ENCODE measurements at regions not wholly inside any gene's neighbourhood (a gene's known extent, or its start where the extent isn't known, plus 50 kb on each side); places are given as distances from the start of the nearest gene placed in this dataset.

GRCh38 chr6:126657561-126658175, 317.8 kb downstream of the CENPW start:
- H3K79me2 ChIP-seq (ENCODE audit: insufficient read depth, low read length), result no peaks in the 10 kb centered on the region
- no peaks in the 10 kb centered on the region for H3K36me3 ChIP-seq (ENCODE audit: low read length)
- H3K9me2 ChIP-seq (replicated peaks; ENCODE audit: insufficient read depth, low read length), result no peaks in the 10 kb centered on the region
- H3F3A ChIP-seq (ENCODE audit: insufficient read depth), result no peaks in the 10 kb centered on the region
- H3K27me3 ChIP-seq (ENCODE audit: low read length), result no peaks in the 10 kb centered on the region
- no peak overlapping the region for H3K4me2 ChIP-seq (ENCODE audit: low read depth, low read length, poor library complexity, severe bottlenecking)
- no peak overlapping the region for H3K27ac ChIP-seq (ENCODE audit: low read depth, low read length)
- H3K9ac ChIP-seq (ENCODE audit: low read length), result no peak overlapping the region
- peaks cover 9% of the 10 kb centered on the region; the same call in 1 of the 2 replicates for H3K9me3 ChIP-seq (ENCODE audit: insufficient read depth, low read length)
- no peaks in the 10 kb centered on the region for H4K20me1 ChIP-seq (ENCODE audit: low read depth, low read length)
- TF ChIP-seq CTCF (IDR thresholded peaks at IDR 0.05; ENCODE audit: insufficient read depth, low read length, poor library complexity, severe bottlenecking) (no peak), EZH2phosphoT487 (conservative IDR thresholded peaks at IDR 0.05; ENCODE audit: low read length) (no peak)
- no peak overlapping the region for H3K4me3 ChIP-seq (ENCODE audit: insufficient read depth, low read length, poor library complexity, severe bottlenecking)
- H2AFZ ChIP-seq (ENCODE audit: low read depth, low read length, severe bottlenecking), result no peak overlapping the region

GRCh38 chr6:126660376-126660775, 320.5 kb downstream of the CENPW start:
- Histone ChIP-seq H3K27ac (ENCODE audit: low read depth, low read length) (no peak overlapping the region), H3K36me3 (ENCODE audit: low read length) (no peaks in the 10 kb centered on the region), H3F3A (ENCODE audit: insufficient read depth) (no peaks in the 10 kb centered on the region), H3K4me2 (ENCODE audit: low read depth, low read length, poor library complexity, severe bottlenecking) (no peak overlapping the region), H4K20me1 (ENCODE audit: low read depth, low read length) (no peaks in the 10 kb centered on the region), H3K79me2 (ENCODE audit: insufficient read depth, low read length) (no peaks in the 10 kb centered on the region), H3K9me3 (ENCODE audit: insufficient read depth, low read length) (no peaks in the 10 kb centered on the region), H3K4me3 (ENCODE audit: insufficient read depth, low read length, poor library complexity, severe bottlenecking) (no peak overlapping the region), H3K9ac (ENCODE audit: low read length) (no peak overlapping the region), H3K9me2 (replicated peaks; ENCODE audit: insufficient read depth, low read length) (no peaks in the 10 kb centered on the region), H3K27me3 (ENCODE audit: low read length) (no peaks in the 10 kb centered on the region), H2AFZ (ENCODE audit: low read depth, low read length, severe bottlenecking) (no peak overlapping the region)
- no peak for TF ChIP-seq CTCF (IDR thresholded peaks at IDR 0.05; ENCODE audit: insufficient read depth, low read length, poor library complexity, severe bottlenecking)
- TF ChIP-seq EZH2phosphoT487 (conservative IDR thresholded peaks at IDR 0.05; ENCODE audit: low read length), result no peak

GRCh38 chr6:126661646-126662045, 321.7 kb downstream of the CENPW start:
- Histone ChIP-seq H3K36me3 (ENCODE audit: low read length) (no peaks in the 10 kb centered on the region), H3K4me3 (ENCODE audit: insufficient read depth, low read length, poor library complexity, severe bottlenecking) (no peak overlapping the region), H3K9ac (ENCODE audit: low read length) (no peak overlapping the region), H2AFZ (ENCODE audit: low read depth, low read length, severe bottlenecking) (no peak overlapping the region), H3K27me3 (ENCODE audit: low read length) (no peaks in the 10 kb centered on the region), H4K20me1 (ENCODE audit: low read depth, low read length) (no peaks in the 10 kb centered on the region), H3K27ac (ENCODE audit: low read depth, low read length) (no peak overlapping the region), H3F3A (ENCODE audit: insufficient read depth) (no peaks in the 10 kb centered on the region), H3K9me2 (replicated peaks; ENCODE audit: insufficient read depth, low read length) (no peaks in the 10 kb centered on the region), H3K79me2 (ENCODE audit: insufficient read depth, low read length) (no peaks in the 10 kb centered on the region), H3K4me2 (ENCODE audit: low read depth, low read length, poor library complexity, severe bottlenecking) (no peak overlapping the region), H3K9me3 (ENCODE audit: insufficient read depth, low read length) (no peaks in the 10 kb centered on the region)
- TF ChIP-seq CTCF (IDR thresholded peaks at IDR 0.05; ENCODE audit: insufficient read depth, low read length, poor library complexity, severe bottlenecking) (no peak), EZH2phosphoT487 (conservative IDR thresholded peaks at IDR 0.05; ENCODE audit: low read length) (no peak)
